D721Med (cell line): ENCODE measurements at regions not wholly inside any gene's neighbourhood (a gene's known extent, or its start where the extent isn't known, plus 50 kb on each side); places are given as distances from the start of the nearest gene placed in this dataset.

Source experiments
- DNase-seq: peaks from one replicate; pipeline ENCODE4 v3.0.0; 2011; ENCODE audit warnings: low spot score; ENCODE audit not compliant: insufficient read length
- FAIRE-seq: peaks from 2 replicates; lab custom pipeline; 2011; peaks lifted over from hg19 to GRCh38; lab: Jason Lieb, UNC
- TF ChIP-seq, protein P1 (sequence below): IDR thresholded peaks from 2 replicates; pipeline ENCODE4 v1.5.1; 2012; ENCODE audit warnings: mild to moderate bottlenecking, control low read depth; ENCODE audit not compliant: insufficient read depth; ENCODE audit errors: missing control alignments

DNA sequence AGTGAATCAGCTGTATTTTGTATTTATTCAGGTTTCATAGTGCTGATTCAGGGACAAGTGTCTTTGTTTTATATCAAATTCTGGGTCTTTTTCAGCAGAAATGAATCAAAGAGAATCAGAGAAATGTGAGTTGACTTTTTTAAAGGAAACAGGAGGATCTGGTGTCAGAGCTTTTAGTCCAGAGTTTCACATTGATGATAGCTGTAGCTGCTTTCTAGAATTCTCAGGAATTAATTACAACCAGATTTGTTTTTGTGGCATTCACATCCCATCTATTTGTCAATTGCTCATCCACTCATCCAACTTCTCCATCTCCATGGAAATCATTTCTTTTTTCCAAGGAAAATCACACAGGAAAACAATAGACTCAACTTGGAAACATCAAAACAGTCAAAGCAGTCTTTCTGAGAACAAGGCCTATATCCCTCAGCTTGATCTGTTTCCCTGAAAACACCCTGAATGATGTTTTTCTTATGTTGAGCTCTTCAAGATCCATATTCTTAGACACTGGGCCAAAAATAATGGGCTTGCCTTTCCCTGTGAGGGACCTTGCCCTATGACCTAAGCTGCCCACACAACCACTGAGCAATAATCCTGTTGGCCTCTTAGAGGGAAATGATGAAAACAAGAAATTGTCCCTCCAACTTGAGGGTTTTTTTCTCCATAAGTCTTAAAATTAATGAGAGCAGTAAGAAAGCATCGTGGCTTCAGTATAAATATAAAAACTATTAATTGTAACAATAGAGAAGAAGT, 249.5 kb upstream of the FN1 start:
- DNase-seq: no peak
- FAIRE-seq: no peak
- TF ChIP-seq, protein P1, sequence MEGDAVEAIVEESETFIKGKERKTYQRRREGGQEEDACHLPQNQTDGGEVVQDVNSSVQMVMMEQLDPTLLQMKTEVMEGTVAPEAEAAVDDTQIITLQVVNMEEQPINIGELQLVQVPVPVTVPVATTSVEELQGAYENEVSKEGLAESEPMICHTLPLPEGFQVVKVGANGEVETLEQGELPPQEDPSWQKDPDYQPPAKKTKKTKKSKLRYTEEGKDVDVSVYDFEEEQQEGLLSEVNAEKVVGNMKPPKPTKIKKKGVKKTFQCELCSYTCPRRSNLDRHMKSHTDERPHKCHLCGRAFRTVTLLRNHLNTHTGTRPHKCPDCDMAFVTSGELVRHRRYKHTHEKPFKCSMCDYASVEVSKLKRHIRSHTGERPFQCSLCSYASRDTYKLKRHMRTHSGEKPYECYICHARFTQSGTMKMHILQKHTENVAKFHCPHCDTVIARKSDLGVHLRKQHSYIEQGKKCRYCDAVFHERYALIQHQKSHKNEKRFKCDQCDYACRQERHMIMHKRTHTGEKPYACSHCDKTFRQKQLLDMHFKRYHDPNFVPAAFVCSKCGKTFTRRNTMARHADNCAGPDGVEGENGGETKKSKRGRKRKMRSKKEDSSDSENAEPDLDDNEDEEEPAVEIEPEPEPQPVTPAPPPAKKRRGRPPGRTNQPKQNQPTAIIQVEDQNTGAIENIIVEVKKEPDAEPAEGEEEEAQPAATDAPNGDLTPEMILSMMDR: no peak

DNA sequence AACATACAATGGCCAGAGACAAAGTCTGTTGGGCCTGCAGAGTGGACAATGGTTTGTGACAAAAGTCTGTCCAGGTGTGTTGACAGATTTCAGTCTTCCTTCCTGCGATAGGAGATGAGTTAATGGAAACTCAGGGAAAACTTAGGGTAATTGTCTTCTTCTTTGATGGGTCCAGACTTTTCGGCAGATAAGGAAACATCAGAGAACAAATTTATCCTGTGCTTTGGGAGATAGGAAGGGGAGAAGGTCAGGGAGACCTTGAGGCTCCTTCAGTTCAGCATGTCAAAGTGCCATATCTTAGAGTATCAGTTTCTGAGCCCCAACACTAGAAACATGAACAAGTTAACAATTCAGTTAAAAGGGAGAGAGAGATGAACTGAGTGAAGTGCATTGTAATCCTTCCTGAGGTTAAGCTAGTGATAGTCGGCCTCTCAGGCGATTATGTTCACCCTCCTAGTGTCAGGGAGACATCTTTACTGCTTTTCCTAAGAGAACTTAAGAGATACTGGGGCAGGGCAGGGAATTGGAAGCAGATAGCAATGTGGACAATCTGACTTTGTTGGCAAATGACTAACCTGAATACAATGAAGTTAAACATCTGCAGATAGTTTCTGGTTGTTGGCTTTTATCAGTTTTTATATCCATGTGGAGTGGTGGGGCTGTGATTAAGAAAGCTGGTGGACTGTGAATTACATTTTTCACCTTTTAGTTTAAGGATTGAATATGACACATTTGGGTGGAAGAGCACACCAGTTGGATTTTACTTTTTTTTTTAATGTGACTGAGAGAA, 248.8 kb upstream of the FN1 start:
- DNase-seq (no peak), FAIRE-seq (no peak)
- TF ChIP-seq, protein P1: no peak

DNA sequence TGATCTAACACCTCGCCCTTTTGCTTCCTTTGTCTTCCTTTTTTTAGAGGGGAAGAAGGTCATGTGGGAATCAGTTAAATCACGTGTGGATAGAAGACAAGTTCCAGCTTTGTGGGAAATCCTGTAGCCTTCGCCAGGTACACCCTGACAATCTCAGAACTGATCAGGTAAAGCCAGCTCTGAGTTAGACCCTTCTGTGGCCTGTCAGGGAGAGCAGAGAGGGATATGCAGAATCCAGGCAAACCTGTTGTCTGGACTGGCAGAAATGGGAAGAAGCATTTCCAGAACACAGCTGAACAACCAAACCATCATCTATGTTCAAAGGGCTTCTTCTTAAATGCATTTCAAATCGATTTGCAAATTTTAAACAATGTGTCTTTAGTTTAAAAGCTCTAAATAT, 247.4 kb upstream of the FN1 start:
- FAIRE-seq (no peak), DNase-seq (no peak)
- TF ChIP-seq, protein P1: no peak

DNA sequence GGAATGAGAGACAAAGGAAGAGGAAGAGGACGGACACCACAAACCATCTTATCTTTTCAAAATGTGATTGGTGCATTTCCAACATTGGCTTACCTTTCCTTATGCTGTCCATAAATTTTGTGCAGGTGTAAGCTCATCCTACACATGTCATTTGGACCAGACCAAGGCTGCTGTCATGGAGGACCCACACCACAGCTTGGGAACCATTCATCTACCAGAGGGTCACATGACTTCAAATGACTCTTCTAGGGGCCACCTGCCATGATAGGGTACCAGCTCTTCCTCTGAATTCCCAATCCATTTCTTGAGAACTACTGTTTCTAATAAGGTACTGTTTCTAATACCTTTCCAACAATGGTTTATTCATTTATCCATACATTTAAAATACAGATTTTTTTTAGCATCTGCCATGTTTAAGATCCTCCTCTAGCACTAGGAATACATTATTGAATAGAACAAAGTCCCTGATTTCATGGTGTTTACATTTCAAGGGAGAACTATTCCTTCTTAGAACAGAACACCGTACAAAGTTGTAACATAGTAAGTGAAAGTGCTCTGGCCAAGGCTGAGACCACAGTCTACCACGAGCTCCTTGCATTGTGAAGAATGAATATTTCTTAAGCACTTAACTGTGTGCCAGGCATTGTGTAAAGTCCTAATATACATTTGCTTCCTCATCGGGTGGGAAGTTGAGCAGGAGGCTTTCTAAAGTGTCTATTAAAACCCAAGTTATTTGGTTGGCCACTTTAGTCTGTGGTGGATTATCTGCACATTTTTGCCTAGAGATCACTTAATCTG, 246.1 kb upstream of the FN1 start:
- DNase-seq: no peak
- TF ChIP-seq, protein P1: no peak
- FAIRE-seq: no peak

DNA sequence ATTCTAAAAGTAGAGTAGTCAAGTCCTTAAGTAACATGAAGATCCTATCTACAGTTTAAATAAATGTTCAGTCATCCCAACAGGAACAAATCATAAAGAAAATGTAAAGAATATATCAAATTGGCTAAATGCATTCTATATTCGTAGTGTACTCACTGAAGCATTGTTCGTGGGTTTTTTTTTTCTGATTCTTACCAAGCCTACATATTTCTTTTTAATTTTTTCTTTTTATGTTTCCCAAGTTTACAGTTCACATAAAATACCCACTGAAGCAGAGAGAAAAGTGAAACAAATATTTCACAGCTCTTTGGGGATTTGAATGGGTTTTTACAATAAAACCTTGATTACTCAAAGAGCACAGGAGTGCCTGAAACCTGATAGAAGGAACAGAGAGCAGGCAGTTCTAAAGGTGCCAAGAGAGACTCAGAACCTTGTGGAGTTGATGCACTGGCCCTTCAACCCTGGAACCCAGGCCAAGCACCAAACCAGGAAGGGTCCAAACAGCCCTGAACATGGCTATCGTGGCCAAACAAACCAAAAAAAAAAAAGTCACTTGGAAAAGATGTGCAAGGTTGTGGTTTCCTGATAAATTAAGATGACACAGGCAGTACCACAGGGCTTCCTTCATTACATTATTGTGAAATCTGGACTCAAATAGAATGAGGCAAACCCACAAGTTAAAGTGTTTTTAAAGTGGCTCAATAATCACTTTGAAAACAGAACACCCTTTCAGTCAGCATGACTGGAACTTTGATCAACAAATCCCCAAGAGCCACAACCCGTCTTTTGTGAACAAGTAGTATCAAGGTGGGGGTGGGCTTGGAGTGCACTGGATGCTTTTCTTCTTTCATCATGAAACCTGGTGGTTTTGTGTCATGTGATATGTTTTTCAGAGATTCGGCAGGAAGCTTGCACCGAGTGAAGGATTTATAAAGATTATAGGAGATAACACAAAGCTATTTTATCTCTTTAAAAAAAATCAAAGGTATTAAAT, 245.0 kb upstream of the FN1 start:
- no peak for DNase-seq
- TF ChIP-seq, protein P1: no peak
- FAIRE-seq: no peak

DNA sequence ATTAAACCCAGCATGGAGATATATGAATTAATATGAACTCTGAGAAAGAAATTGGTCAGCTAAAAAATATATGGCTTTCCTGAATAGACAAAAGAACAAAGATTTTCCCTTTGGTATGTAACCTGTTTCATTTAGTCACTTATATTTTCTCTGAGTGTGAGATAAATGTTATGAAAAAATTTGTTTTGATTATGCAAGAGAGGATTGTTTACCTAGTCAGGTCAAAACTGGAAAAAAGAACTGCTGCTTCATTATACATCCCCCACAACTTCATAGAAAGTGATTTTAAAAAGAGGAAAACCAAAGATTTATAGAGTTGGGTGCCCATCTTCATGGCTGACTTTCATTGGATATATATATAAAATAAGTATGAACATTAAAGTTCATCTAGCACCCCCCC, 242.2 kb upstream of the FN1 start:
- DNase-seq: no peak
- TF ChIP-seq, protein P1: no peak
- no peak for FAIRE-seq
